Astrocyte (in vitro differentiated cells and primary cell): ENCODE measurements at regions not wholly inside any gene's neighbourhood (a gene's known extent, or its start where the extent isn't known, plus 50 kb on each side); places are given as distances from the start of the nearest gene placed in this dataset.

Source experiments
- DNase-seq: peaks from one replicate; pipeline ENCODE4 v3.0.0-alpha.2; 2010; ENCODE audit warnings: low read depth
- FAIRE-seq: peaks from 2 replicates; lab custom pipeline; 2011; peaks lifted over from hg19 to GRCh38; lab: Jason Lieb, UNC
- H2AFZ ChIP-seq: 2 replicates; pipeline ENCODE4 v1.6.0; 2012; ENCODE audit warnings: low read depth, low read length, inconsistent platforms
- H3K27ac ChIP-seq: 2 replicates; pipeline ENCODE4 v1.5.1; 2011; ENCODE audit warnings: low read depth, low read length, inconsistent platforms
- H3K27me3 ChIP-seq: 2 replicates; pipeline ENCODE4 v1.6.0; 2011; ENCODE audit warnings: low read length, inconsistent platforms; ENCODE audit not compliant: insufficient read depth
- H3K36me3 ChIP-seq: 2 replicates; pipeline ENCODE4 v1.5.1; 2011; ENCODE audit warnings: low read length, inconsistent platforms; ENCODE audit not compliant: insufficient read depth
- H3K4me1 ChIP-seq: 2 replicates; pipeline ENCODE4 v1.5.1; 2011; ENCODE audit warnings: low read length, inconsistent platforms; ENCODE audit not compliant: insufficient read depth
- H3K4me2 ChIP-seq: 2 replicates; pipeline ENCODE4 v1.6.0; 2012; ENCODE audit warnings: low read length, inconsistent platforms
- H3K4me3 ChIP-seq: 2 replicates; pipeline ENCODE4 v1.5.1; 2011; ENCODE audit warnings: low read depth, mild to moderate bottlenecking, low read length, inconsistent platforms; ENCODE audit not compliant: insufficient read depth
- H3K79me2 ChIP-seq: 2 replicates; pipeline ENCODE4 v1.6.0; 2012; ENCODE audit warnings: mild to moderate bottlenecking, low read length, inconsistent platforms; ENCODE audit not compliant: insufficient read depth
- H3K9ac ChIP-seq: 2 replicates; pipeline ENCODE4 v1.6.0; 2012; ENCODE audit warnings: mild to moderate bottlenecking, low read length, inconsistent platforms
- H3K9me3 ChIP-seq: 2 replicates; pipeline ENCODE4 v1.5.1; 2012; ENCODE audit warnings: low read depth, mild to moderate bottlenecking, low read length, inconsistent platforms; ENCODE audit not compliant: insufficient read depth
- H4K20me1 ChIP-seq: 2 replicates; pipeline ENCODE4 v1.6.0; 2012; ENCODE audit warnings: low read length, inconsistent platforms; ENCODE audit not compliant: insufficient read depth
- H3K27ac Mint-ChIP-seq: one replicate; pipeline ENCODE4 v1.8.0; 2021; ENCODE audit warnings: mild to moderate bottlenecking, mixed read lengths; ENCODE audit not compliant: unreplicated experiment
- H3K27me3 Mint-ChIP-seq: one replicate; pipeline ENCODE4 v1.8.0; 2021; ENCODE audit warnings: low read depth, mixed read lengths; ENCODE audit not compliant: unreplicated experiment
- H3K36me3 Mint-ChIP-seq: one replicate; pipeline ENCODE4 v1.8.0; 2021; ENCODE audit warnings: low read depth, mixed read lengths; ENCODE audit not compliant: unreplicated experiment
- H3K4me1 Mint-ChIP-seq: one replicate; pipeline ENCODE4 v1.8.0; 2021; ENCODE audit warnings: low read depth, mixed read lengths; ENCODE audit not compliant: unreplicated experiment
- H3K4me3 Mint-ChIP-seq: one replicate; pipeline ENCODE4 v1.8.0; 2021; ENCODE audit warnings: mild to moderate bottlenecking, moderate library complexity, mixed read lengths; ENCODE audit not compliant: unreplicated experiment
- H3K9me3 Mint-ChIP-seq: one replicate; pipeline ENCODE4 v1.8.0; 2021; ENCODE audit warnings: mild to moderate bottlenecking, mixed read lengths; ENCODE audit not compliant: unreplicated experiment
- EZH2 ChIP-seq: IDR thresholded peaks from 2 replicates; pipeline ENCODE4 v1.6.1; 2012; ENCODE audit warnings: mild to moderate bottlenecking, low read length, inconsistent platforms; ENCODE audit not compliant: insufficient read depth
- TF ChIP-seq, protein P1 (sequence below): IDR thresholded peaks from 2 replicates; pipeline ENCODE4 v1.5.1; 2011; ENCODE audit warnings: low read depth, mild to moderate bottlenecking, inconsistent platforms, low read length, moderate library complexity; ENCODE audit not compliant: insufficient read depth

DNA sequence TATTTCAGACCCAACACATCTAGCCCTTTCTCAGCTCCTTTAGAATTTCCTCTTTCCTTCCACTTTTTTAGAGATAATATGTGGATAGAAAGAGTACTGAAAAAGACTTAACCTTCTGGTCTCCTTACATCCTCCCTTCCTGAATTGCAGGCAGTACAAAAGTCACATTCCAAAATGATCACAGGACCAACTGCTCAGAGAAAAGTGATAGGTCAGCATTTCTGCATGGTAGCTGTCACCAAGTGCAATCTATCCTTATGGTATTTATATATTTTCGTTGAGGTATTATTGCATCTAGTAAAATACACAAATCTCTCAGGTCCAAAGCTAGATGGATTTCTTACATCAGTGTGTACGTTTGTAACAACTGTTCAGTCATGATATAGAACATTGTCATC, 427.5 kb downstream of the LPIN1 start:
- no peak overlapping the region for H2AFZ ChIP-seq
- no peak overlapping the region for H3K4me2 ChIP-seq
- no peak overlapping the region for H3K27ac Mint-ChIP-seq
- H3K9me3 ChIP-seq, result no peaks in the 10 kb centered on the region
- H4K20me1 ChIP-seq, result no peaks in the 10 kb centered on the region
- no peak for FAIRE-seq
- no peak overlapping the region for H3K4me3 ChIP-seq
- no peak for DNase-seq
- TF ChIP-seq EZH2, result no peak
- TF ChIP-seq, protein P1, sequence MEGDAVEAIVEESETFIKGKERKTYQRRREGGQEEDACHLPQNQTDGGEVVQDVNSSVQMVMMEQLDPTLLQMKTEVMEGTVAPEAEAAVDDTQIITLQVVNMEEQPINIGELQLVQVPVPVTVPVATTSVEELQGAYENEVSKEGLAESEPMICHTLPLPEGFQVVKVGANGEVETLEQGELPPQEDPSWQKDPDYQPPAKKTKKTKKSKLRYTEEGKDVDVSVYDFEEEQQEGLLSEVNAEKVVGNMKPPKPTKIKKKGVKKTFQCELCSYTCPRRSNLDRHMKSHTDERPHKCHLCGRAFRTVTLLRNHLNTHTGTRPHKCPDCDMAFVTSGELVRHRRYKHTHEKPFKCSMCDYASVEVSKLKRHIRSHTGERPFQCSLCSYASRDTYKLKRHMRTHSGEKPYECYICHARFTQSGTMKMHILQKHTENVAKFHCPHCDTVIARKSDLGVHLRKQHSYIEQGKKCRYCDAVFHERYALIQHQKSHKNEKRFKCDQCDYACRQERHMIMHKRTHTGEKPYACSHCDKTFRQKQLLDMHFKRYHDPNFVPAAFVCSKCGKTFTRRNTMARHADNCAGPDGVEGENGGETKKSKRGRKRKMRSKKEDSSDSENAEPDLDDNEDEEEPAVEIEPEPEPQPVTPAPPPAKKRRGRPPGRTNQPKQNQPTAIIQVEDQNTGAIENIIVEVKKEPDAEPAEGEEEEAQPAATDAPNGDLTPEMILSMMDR, result no peak
- no peak overlapping the region for H3K4me3 Mint-ChIP-seq
- H3K36me3 ChIP-seq, result no peaks in the 10 kb centered on the region
- no peak overlapping the region for H3K9ac ChIP-seq
- no peak overlapping the region for H3K27ac ChIP-seq
- peaks cover 36% of the 10 kb centered on the region for H3K4me1 Mint-ChIP-seq
- H3K27me3 ChIP-seq, result no peaks in the 10 kb centered on the region
- H3K27me3 Mint-ChIP-seq, result peaks cover 2% of the 10 kb centered on the region
- H3K79me2 ChIP-seq, result no peaks in the 10 kb centered on the region
- no peaks in the 10 kb centered on the region for H3K36me3 Mint-ChIP-seq
- peaks cover 25% of the 10 kb centered on the region for H3K4me1 ChIP-seq
- H3K9me3 Mint-ChIP-seq, result peaks cover 2% of the 10 kb centered on the region

DNA sequence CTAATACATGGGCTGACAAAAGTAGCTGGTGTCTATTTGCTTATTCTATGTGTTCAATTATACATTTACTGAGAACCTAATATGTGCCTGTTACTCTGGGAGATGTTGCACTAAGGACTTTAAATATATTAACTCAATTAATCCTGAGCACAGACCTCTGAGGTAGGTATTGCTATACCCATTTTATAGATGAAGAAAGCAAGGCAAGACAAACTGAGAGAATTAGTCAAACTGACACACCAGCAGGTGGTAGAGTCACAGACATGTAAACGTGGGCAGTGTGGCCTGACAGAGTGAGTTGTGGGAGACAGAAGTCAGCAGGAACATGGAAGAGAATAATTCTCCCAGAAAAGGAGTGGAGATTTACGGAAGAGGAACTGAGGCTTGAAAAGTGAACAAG, 428.9 kb downstream of the LPIN1 start:
- H3K27ac ChIP-seq, result no peak overlapping the region
- DNase-seq (no peak), FAIRE-seq (no peak)
- no peak overlapping the region for H3K4me3 ChIP-seq
- Mint-ChIP-seq H3K4me1 (peaks cover 24% of the 10 kb centered on the region), H3K36me3 (no peaks in the 10 kb centered on the region), H3K9me3 (peaks cover 2% of the 10 kb centered on the region), H3K4me3 (no peak overlapping the region), H3K27ac (no peak overlapping the region), H3K27me3 (peaks cover 2% of the 10 kb centered on the region)
- H3K4me1 ChIP-seq, result peaks cover 12% of the 10 kb centered on the region
- no peaks in the 10 kb centered on the region for H4K20me1 ChIP-seq
- no peaks in the 10 kb centered on the region for H3K36me3 ChIP-seq
- H3K27me3 ChIP-seq, result no peaks in the 10 kb centered on the region
- no peaks in the 10 kb centered on the region for H3K79me2 ChIP-seq
- H3K4me2 ChIP-seq, result no peak overlapping the region
- TF ChIP-seq EZH2, result no peak
- TF ChIP-seq, protein P1, result no peak
- H2AFZ ChIP-seq, result no peak overlapping the region
- H3K9ac ChIP-seq, result no peak overlapping the region
- H3K9me3 ChIP-seq, result no peaks in the 10 kb centered on the region

DNA sequence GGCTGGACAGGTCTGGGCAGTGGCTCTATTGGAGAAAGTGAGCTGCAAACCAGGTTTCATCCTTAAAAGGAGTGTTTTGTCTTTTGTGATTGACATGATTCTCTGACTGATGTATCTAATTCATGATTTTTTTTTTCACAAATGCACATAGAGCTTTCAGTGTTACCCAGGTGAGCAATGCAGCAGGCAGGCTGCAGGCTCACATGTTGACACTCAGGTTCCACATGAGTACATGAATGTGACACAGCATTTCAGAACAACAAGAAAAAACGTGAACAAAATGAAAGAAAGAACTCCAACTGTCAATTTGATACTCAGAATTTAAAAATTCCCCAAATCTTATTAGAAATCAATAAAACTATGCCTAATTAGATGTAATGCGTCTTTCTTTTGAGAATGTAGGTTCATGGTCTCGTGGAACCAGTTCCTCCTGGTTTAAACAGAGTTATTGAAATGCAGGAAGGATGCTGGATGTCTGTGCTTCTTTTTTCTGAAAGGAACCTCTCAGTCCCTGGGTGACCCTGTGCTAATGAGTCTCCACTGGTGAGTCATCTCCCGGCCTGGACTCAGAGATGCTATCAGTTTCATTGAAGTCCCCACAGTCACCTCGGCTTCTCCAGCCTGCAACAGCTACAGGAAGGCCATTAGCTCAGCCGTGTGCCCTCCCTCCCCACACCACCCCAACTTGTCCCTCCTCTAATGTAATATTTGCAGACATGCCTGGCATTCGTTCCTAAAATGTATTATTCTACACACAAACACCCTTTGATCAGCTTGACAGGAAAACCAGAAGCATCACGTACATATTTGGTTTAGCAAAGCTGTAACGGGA, 430.4 kb downstream of the LPIN1 start:
- Mint-ChIP-seq H3K4me3 (no peak overlapping the region), H3K9me3 (no peaks in the 10 kb centered on the region), H3K27ac (no peak overlapping the region), H3K36me3 (no peaks in the 10 kb centered on the region), H3K4me1 (peaks cover 22% of the 10 kb centered on the region), H3K27me3 (peaks cover 3% of the 10 kb centered on the region)
- TF ChIP-seq EZH2, result no peak
- TF ChIP-seq, protein P1, result no peak
- Histone ChIP-seq H3K27me3 (no peaks in the 10 kb centered on the region), H3K4me3 (no peak overlapping the region), H3K4me1 (peaks cover 12% of the 10 kb centered on the region), H3K9me3 (no peaks in the 10 kb centered on the region), H3K36me3 (no peaks in the 10 kb centered on the region), H3K27ac (no peak overlapping the region), H3K9ac (no peak overlapping the region), H2AFZ (no peak overlapping the region), H3K4me2 (peak overlapping the region; percentile 51), H4K20me1 (no peaks in the 10 kb centered on the region), H3K79me2 (no peaks in the 10 kb centered on the region)
- FAIRE-seq, result no peak
- peak; percentile 74 for DNase-seq
